GM18907 (cell line): ENCODE measurements at regions not wholly inside any gene's neighbourhood (a gene's known extent, or its start where the extent isn't known, plus 50 kb on each side); places are given as distances from the start of the nearest gene placed in this dataset.

Source experiments
- ATAC-seq: cut with Tn5 transposase; IDR thresholded peaks from one replicate; pipeline ENCODE4 v1.9.1; 2021; ENCODE audit warnings: mild to moderate bottlenecking, moderate library complexity; ENCODE audit not compliant: unreplicated experiment

GRCh38 chr12:91423693-91424050 is 241.1 kb upstream of the DCN start:
- no peak for ATAC-seq

GRCh38 chr12:91422811-91423692 is 240.4 kb upstream of the DCN start:
- ATAC-seq, result no peak

- no peak for ATAC-seq
These were observed 239.5 kb upstream of the DCN start for GRCh38 chr12:91422127-91422526.

- no peak for ATAC-seq
These were observed 237.2 kb upstream of the DCN start for GRCh38 chr12:91419809-91420208.

GRCh38 chr12:91418221-91419090 is 235.8 kb upstream of the DCN start:
- no peak for ATAC-seq

GRCh38 chr12:91417650-91418049 is 235.0 kb upstream of the DCN start:
- no peak for ATAC-seq

GRCh38 chr12:91414636-91415035 is 232.0 kb upstream of the DCN start:
- ATAC-seq, result no peak

- ATAC-seq, result no peak
These were observed 231.2 kb upstream of the DCN start for GRCh38 chr12:91413581-91414546.

GRCh38 chr12:91406920-91407341 is 224.3 kb upstream of the DCN start:
- peak; percentile 79 for ATAC-seq

GRCh38 chr12:91404441-91404840 is 221.8 kb upstream of the DCN start:
- ATAC-seq, result no peak

GRCh38 chr12:91401190-91401589 is 218.6 kb upstream of the DCN start:
- ATAC-seq, result no peak

- ATAC-seq, result no peak
These were observed 217.7 kb upstream of the DCN start for GRCh38 chr12:91400271-91400670.

- ATAC-seq, result no peak
These were observed 215.4 kb upstream of the DCN start for GRCh38 chr12:91397866-91398532.

GRCh38 chr12:91396293-91396692 is 213.7 kb upstream of the DCN start:
- no peak for ATAC-seq

- no peak for ATAC-seq
These were observed 213.1 kb upstream of the DCN start for GRCh38 chr12:91395628-91396135.

GRCh38 chr12:91394903-91395302 is 212.3 kb upstream of the DCN start:
- no peak for ATAC-seq

GRCh38 chr12:91388573-91388972 is 206.0 kb upstream of the DCN start:
- no peak for ATAC-seq

GRCh38 chr12:91387461-91388134 is 205.0 kb upstream of the DCN start:
- ATAC-seq, result no peak

- ATAC-seq, result no peak
These were observed 202.2 kb upstream of the DCN start for GRCh38 chr12:91384806-91385205.
